WERI-Rb-1 (cell line): ENCODE measurements at regions not wholly inside any gene's neighbourhood (a gene's known extent, or its start where the extent isn't known, plus 50 kb on each side); places are given as distances from the start of the nearest gene placed in this dataset.
A peak's percentile ranks its signal among the peaks of the same experiment; 100 is the strongest.
"Not testable (repeated sequence)": the region's sequence is repeated elsewhere in the genome, so short reads cannot be mapped to it uniquely, and the experiment has no call there.

Source experiments
- DNase-seq: peaks from one replicate; pipeline ENCODE4 v3.0.0-alpha.2; 2020
- H3K27ac ChIP-seq: fragments of 250-450 bp; sonication (Bioruptor Pico); 2 replicates; pipeline ENCODE4 v1.5.1; 2020; ENCODE audit warnings: mild to moderate bottlenecking, moderate library complexity
- H3K27me3 ChIP-seq: fragments of 250-450 bp; sonication (Bioruptor Pico); 2 replicates; pipeline ENCODE4 v1.5.1; 2021; ENCODE audit warnings: mild to moderate bottlenecking, low read depth, moderate library complexity; ENCODE audit not compliant: insufficient read depth, severe bottlenecking
- H3K36me3 ChIP-seq: fragments of 250-450 bp; sonication (Bioruptor Pico); 2 replicates; pipeline ENCODE4 v1.5.1; 2020; ENCODE audit warnings: mild to moderate bottlenecking, moderate library complexity
- H3K4me3 ChIP-seq: 2 replicates; pipeline ENCODE4 v1.5.1; 2011; ENCODE audit warnings: low read depth, mild to moderate bottlenecking, control low read depth, low read length
- H3K9me3 ChIP-seq: fragments of 250-450 bp; sonication (Bioruptor Pico); 2 replicates; pipeline ENCODE4 v1.5.1; 2021; ENCODE audit warnings: mild to moderate bottlenecking, moderate library complexity; ENCODE audit not compliant: severe bottlenecking
- CTCF ChIP-seq: IDR thresholded peaks from 2 replicates; pipeline ENCODE4 v1.5.1; 2011; ENCODE audit warnings: low read depth, mild to moderate bottlenecking, control low read depth, inconsistent platforms, low read length

DNA sequence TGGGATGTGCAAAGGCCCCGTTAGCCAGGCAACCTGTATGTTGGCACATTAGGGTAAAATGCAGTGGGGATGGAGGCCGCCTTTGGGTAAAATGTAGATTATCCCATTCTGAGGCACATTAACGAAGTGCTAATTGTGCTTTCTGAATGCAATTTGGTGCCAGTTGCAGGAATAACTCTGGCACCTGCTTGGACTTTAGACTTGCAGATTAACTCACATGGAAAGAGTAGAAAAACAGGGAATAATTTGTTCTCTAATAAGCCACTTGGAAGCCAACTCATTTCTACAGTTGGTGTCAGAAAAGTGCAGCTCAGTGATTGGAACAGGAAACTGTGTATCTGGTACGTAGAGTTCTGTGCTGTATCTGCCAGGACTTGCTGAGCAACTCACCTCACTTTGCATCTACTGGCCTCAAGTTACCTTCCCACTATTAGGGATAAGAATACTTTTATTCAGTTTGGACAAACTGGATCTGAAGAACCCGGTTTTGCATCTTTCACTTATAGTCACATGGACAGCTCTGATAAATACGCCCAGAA, 377.4 kb upstream of the PODXL start:
- TF ChIP-seq CTCF: no peak
- Histone ChIP-seq H3K9me3 (no peaks in the 10 kb centered on the region), H3K36me3 (no peaks in the 10 kb centered on the region), H3K4me3 (no peak overlapping the region), H3K27me3 (no peaks in the 10 kb centered on the region), H3K27ac (no peak overlapping the region)
- no peak for DNase-seq

- not testable (repeated sequence) for H3K27ac ChIP-seq, DNase-seq, H3K9me3 ChIP-seq, H3K27me3 ChIP-seq, H3K4me3 ChIP-seq, H3K36me3 ChIP-seq
These were observed 376.8 kb upstream of the PODXL start for GRCh38 chr7:131933219-131933618.

DNA sequence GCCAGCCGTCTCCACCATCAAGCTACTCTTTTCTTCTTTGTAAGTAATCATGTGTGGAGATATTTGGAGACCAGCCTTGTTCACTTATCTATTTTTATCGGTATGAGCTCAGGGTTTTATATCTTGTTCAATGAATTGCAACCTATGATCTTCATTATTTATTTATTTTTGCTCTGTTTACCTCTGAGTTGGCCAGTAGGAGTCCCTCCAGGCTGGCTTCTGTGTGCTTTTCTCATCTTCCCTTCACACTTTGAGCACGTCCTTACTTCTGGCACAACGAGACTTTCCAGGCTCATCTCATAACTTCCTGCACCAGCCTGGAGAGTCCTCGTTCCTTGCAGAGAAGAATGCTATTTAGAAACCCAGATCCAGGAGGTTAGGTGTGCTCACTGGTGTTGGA, 375.8 kb upstream of the PODXL start:
- no peak for DNase-seq
- H3K27ac ChIP-seq: no peak overlapping the region
- TF ChIP-seq CTCF: 0 out of 2 replicates have a peak, but pooled peaks have one; percentile 1
- H3K4me3 ChIP-seq: no peak overlapping the region
- H3K36me3 ChIP-seq: no peaks in the 10 kb centered on the region
- no peaks in the 10 kb centered on the region for H3K27me3 ChIP-seq
- no peaks in the 10 kb centered on the region for H3K9me3 ChIP-seq

- H3K27me3 ChIP-seq: no peaks in the 10 kb centered on the region
- no peak overlapping the region for H3K27ac ChIP-seq
- H3K36me3 ChIP-seq: no peaks in the 10 kb centered on the region
- no peak overlapping the region for H3K4me3 ChIP-seq
- TF ChIP-seq CTCF: no peak
- H3K9me3 ChIP-seq: no peaks in the 10 kb centered on the region
- no peak for DNase-seq
These were observed 374.9 kb upstream of the PODXL start for GRCh38 chr7:131931370-131931769.

DNA sequence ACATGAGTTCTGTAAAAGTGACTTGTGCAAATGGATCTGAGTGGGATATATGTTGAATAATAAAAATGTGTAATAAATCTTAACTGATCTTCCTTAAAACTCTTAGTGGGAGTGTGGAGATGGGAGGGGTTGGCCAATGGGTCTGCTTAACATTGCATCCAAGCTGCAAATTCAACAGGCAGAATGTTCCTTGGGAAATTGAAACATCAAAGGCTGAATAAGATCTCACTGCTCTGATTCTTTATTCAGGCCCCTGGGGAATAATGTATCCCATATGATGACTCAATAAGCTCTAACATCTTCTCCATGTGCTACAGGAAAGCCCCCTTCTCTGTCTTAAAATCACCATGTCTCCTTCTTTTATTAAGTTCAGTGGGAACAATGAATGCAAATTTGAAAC, 373.2 kb upstream of the PODXL start:
- H3K27me3 ChIP-seq: no peaks in the 10 kb centered on the region
- no peak overlapping the region for H3K27ac ChIP-seq

DNA sequence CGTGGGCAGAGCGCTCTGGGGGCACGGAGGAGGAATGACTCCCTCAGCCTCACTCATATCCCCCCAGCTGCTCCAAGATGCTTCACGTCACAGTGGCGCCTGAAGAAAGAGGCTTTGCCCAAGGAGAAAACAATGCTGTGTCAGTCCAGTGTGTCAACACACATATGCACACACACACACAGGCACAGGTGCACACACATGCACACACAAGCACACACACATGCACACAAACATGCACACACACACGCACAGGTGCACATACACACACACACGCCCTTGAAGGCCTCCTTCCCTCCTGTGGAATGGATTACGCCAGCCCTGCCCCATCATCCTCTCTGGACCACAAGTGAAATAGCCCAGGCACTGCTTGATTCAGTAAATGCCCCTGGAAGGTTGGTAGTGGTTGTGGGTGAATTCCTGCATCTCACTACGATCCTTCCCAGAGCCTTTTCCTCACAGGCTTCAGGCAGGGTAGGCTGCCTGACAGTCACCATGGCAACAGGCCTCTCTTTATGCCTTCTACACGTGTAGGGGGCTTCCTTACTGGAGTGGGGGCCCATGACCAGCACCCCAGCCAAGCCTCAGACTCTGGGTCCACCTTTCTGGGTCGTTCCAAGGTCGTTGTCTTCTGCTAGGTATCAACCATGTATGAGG, 371.5 kb upstream of the PODXL start:
- H3K4me3 ChIP-seq: no peak overlapping the region
- no peaks in the 10 kb centered on the region for H3K36me3 ChIP-seq
- no peak for TF ChIP-seq CTCF
- no peak overlapping the region for H3K27ac ChIP-seq
- DNase-seq: no peak
- no peaks in the 10 kb centered on the region for H3K27me3 ChIP-seq
- no peaks in the 10 kb centered on the region for H3K9me3 ChIP-seq

More for the DNA sequence above, 373.2 kb upstream of the PODXL start:
- no peak overlapping the region for H3K4me3 ChIP-seq
- TF ChIP-seq CTCF: no peak
- no peaks in the 10 kb centered on the region for H3K9me3 ChIP-seq
- DNase-seq: no peak
- no peaks in the 10 kb centered on the region for H3K36me3 ChIP-seq
